A549 (cell line): ENCODE measurements at regions not wholly inside any gene's neighbourhood (a gene's known extent, or its start where the extent isn't known, plus 50 kb on each side); places are given as distances from the start of the nearest gene placed in this dataset.

Experiments
- ATAC-seq, 2 experiments: fragments of 200-7000 bp in 1 of 2; fragments of >200 bp in 1 of 2; cut with Nextera tagmentation in 1 of 2; cut with Tn5 transposase in 1 of 2; 3 replicates each; pipeline versions ENCODE4 v1.8.0 to v1.9.1; 2018 to 2020; ENCODE audit warnings: mild to moderate bottlenecking in 1 of 2, moderate library complexity in 1 of 2
- CTCF ChIA-PET: fragments of 300-600 bp; sonication (Branson Sonifier 250); formaldehyde crosslinking; extraction: SDS; loops from one replicate; lab custom pipeline; 2021; ENCODE audit warnings: antibody characterized with exemption, inconsistent platforms; lab: Yijun Ruan, JAX
- POLR2A ChIA-PET: fragments of 350-600 bp; formaldehyde crosslinking; extraction: SDS; loops from one replicate; lab custom pipeline; 2021; ENCODE audit warnings: antibody characterized with exemption, inconsistent platforms; lab: Yijun Ruan, JAX
- DNase-seq, 2 experiments: peaks; one replicate each; pipeline versions ENCODE4 v3.0.0 to v3.0.0-alpha.2; 2011 to 2016; ENCODE audit warnings: low read depth in 1 of 2, low spot score in 1 of 2
- FAIRE-seq: peaks from 2 replicates; lab custom pipeline; 2011; peaks lifted over from hg19 to GRCh38; lab: Jason Lieb, UNC
- H3K27ac ChIP-seq, 2 experiments: fragments of >200 bp; sonication (Bioruptor Twin); formaldehyde crosslinking; 3 replicates each; pipeline ENCODE4 v1.5.1; 2016 to 2017
- H3K4me1 ChIP-seq: fragments of >200 bp; sonication (Bioruptor Twin); formaldehyde crosslinking; 3 replicates; pipeline ENCODE4 v1.6.1; 2016
- H3K4me2 ChIP-seq: fragments of >200 bp; sonication (Bioruptor Twin); formaldehyde crosslinking; 3 replicates; pipeline ENCODE4 v1.6.1; 2016
- H3K4me3 ChIP-seq: fragments of >200 bp; sonication (Bioruptor Twin); formaldehyde crosslinking; 3 replicates; pipeline ENCODE4 v1.5.1; 2016
- H3K9me3 ChIP-seq: fragments of >200 bp; sonication (Bioruptor Twin); formaldehyde crosslinking; 3 replicates; pipeline ENCODE4 v1.6.1; 2016
- BCL3 ChIP-seq: fragments of >200 bp; sonication (Bioruptor Twin); formaldehyde crosslinking; IDR thresholded peaks from 3 replicates; pipeline ENCODE4 v1.6.1; 2016
- CBX8 ChIP-seq: fragments of 200-600 bp; sonication (generic); IDR thresholded peaks from 2 replicates; pipeline ENCODE4 v1.6.1; 2016
- CTCF ChIP-seq: fragments of >200 bp; sonication (Bioruptor Twin); formaldehyde crosslinking; IDR thresholded peaks from 3 replicates; pipeline ENCODE4 v1.5.1; 2016
- ESRRA ChIP-seq: fragments of 150-350 bp; IDR thresholded peaks from 2 replicates; pipeline ENCODE4 v1.6.1; 2014; ENCODE audit warnings: mild to moderate bottlenecking, low read length, borderline replicate concordance
- FOSB ChIP-seq: fragments of 250-450 bp; sonication (Bioruptor Pico); IDR thresholded peaks from 2 replicates; pipeline ENCODE4 v1.5.0; 2020; ENCODE audit warnings: mild to moderate bottlenecking, moderate library complexity
- FOXS1 ChIP-seq: fragments of 250-450 bp; sonication (Bioruptor Pico); IDR thresholded peaks from 2 replicates; pipeline ENCODE4 v1.5.0; 2020; ENCODE audit warnings: mild to moderate bottlenecking, moderate library complexity
- HDAC2 ChIP-seq: fragments of 200-600 bp; sonication (generic); IDR thresholded peaks from 2 replicates; pipeline ENCODE4 v1.6.1; 2016
- HEYL ChIP-seq: fragments of 250-450 bp; sonication (Bioruptor Pico); IDR thresholded peaks from 2 replicates; pipeline ENCODE4 v1.8.0; 2021; ENCODE audit warnings: mild to moderate bottlenecking, moderate library complexity
- HMGXB4 ChIP-seq: fragments of 250-450 bp; sonication (Bioruptor Pico); IDR thresholded peaks from 2 replicates; pipeline ENCODE4 v1.5.0; 2021; ENCODE audit warnings: mild to moderate bottlenecking, moderate library complexity, borderline replicate concordance
- MAFK ChIP-seq: fragments of 450-650 bp; IDR thresholded peaks from 2 replicates; pipeline ENCODE4 v1.6.1; 2014; ENCODE audit not compliant: partially characterized antibody
- MAX ChIP-seq: IDR thresholded peaks from 2 replicates; pipeline ENCODE4 v1.6.1; 2012
- MYC ChIP-seq: IDR thresholded peaks from 2 replicates; pipeline ENCODE4 v1.6.1; 2012; ENCODE audit warnings: mild to moderate bottlenecking, inconsistent platforms, low read length, improper control_type of control experiment, borderline replicate concordance
- NFE2L2 ChIP-seq: fragments of 150-350 bp; conservative IDR thresholded peaks from 2 replicates; pipeline ENCODE4 v1.6.1; 2014; ENCODE audit warnings: low read length
- PBX3 ChIP-seq: IDR thresholded peaks from 2 replicates; pipeline ENCODE4 v1.6.1; 2012
- REST ChIP-seq: fragments of 200-600 bp; sonication (generic); IDR thresholded peaks from 2 replicates; pipeline ENCODE4 v1.6.1; 2016; ENCODE audit warnings: antibody characterized with exemption, mild to moderate bottlenecking, moderate library complexity
- RNF2 ChIP-seq: fragments of 200-600 bp; sonication (generic); IDR thresholded peaks from 2 replicates; pipeline ENCODE4 v1.6.1; 2016; ENCODE audit warnings: low read depth, mild to moderate bottlenecking, antibody characterized with exemption, moderate library complexity, borderline replicate concordance
- SMC3 ChIP-seq: fragments of >200 bp; sonication (Bioruptor Twin); formaldehyde crosslinking; IDR thresholded peaks from 3 replicates; pipeline ENCODE4 v1.6.1; 2018; ENCODE audit warnings: inconsistent platforms
- WGBS: methylation state at CpG from one replicate; pipeline ENCODE4 v1.1.6; 2017; ENCODE audit errors: missing lambda C conversion rate; 5-methylcytosine and 5-hydroxymethylcytosine counted together

GRCh38 chr13:109293166-109293565 is 493.2 kb downstream of the IRS2 start (continued):
- TF ChIP-seq CTCF (no peak), MAFK (no peak), MAX (no peak), NFE2L2 (no peak), SMC3 (no peak), PBX3 (no peak)

GRCh38 chr13:109288151-109288709 is 498.2 kb downstream of the IRS2 start:
- ChIA-PET POLR2A (no interaction called here), CTCF (interaction anchor here (0.7 kb wide), 1 partner anchor 72 kb away, joined by 3 read pairs; no protein-coding TSS in a partner anchor)
- FAIRE-seq: no peak
- no peak for ATAC-seq
- TF ChIP-seq REST (no peak), RNF2 (no peak), NFE2L2 (no peak), HDAC2 (no peak), HMGXB4 (no peak), HEYL (no peak), ESRRA (no peak), CTCF (no peak)
- H3K4me1 ChIP-seq: no peaks in the 10 kb centered on the region
- DNase-seq: no peak
- H3K9me3 ChIP-seq: no peaks in the 10 kb centered on the region
- H3K4me2 ChIP-seq: no peak overlapping the region
- H3K27ac ChIP-seq: no peak overlapping the region
- WGBS: 93% methylated on average over 6 of the region's 6 CpGs
- H3K4me3 ChIP-seq: no peak overlapping the region

- no peak for DNase-seq
- CTCF ChIA-PET: interaction anchor here (0.7 kb wide), 1 partner anchor 72 kb away, joined by 3 read pairs; no protein-coding TSS in a partner anchor
- Histone ChIP-seq H3K4me2 (no peak overlapping the region), H3K9me3 (no peaks in the 10 kb centered on the region), H3K4me1 (no peaks in the 10 kb centered on the region), H3K27ac (no peak overlapping the region), H3K4me3 (no peak overlapping the region)
- ATAC-seq: no peak
- POLR2A ChIA-PET: no interaction called here
- FAIRE-seq: no peak
- TF ChIP-seq ESRRA (no peak), MYC (no peak), FOXS1 (no peak), CBX8 (no peak), BCL3 (no peak), FOSB (CRISPR knock-in tag) (no peak)
These were observed 498.8 kb downstream of the IRS2 start for GRCh38 chr13:109287553-109287952.
